ENCODE measurements at regions not wholly inside any gene's neighbourhood (a gene's known extent, or its start where the extent isn't known, plus 50 kb on each side); places are given as distances from the start of the nearest gene placed in this dataset.

DNA sequence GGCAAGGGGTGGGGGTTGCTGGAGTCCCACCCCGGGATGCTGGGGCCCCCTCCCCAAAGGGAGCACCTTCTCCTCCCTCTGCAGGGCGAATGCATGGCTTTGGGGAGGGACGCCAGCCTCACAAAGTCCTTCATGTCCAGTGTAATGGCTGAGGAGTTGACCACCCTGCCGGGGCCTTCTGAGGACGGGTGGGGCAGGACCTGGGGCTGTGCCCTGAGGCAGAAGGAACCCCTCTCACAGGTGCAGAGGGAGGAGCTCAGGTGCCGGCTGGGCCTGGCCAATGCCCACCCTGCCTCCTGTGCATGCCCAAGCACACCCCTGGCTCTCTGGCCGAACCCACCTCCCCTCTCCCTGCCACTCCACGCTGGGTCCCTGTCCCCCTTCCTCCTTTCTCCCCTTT is 64.3 kb upstream of the RNU6ATAC start:
- TF ChIP-seq CTCF (conservative IDR thresholded peaks at IDR 0.05; ENCODE audit: low read length) (no peak), EZH2phosphoT487 (IDR thresholded peaks at IDR 0.05; ENCODE audit: borderline replicate concordance, low read depth, low read length) (no peak)

Data from OCI-LY7 (cell line).